ENCODE measurements at regions not wholly inside any gene's neighbourhood (a gene's known extent, or its start where the extent isn't known, plus 50 kb on each side); places are given as distances from the start of the nearest gene placed in this dataset.
A peak's percentile ranks its signal among the peaks of the same experiment; 100 is the strongest.

- H3K4me1 Mint-ChIP-seq: peaks cover 25% of the 10 kb centered on the region
- TF ChIP-seq CTCF (IDR thresholded peaks at IDR 0.05): no peak
- no peak for DNase-seq
- Histone ChIP-seq H3K79me2 (ENCODE audit: insufficient read depth, low read length) (no peaks in the 10 kb centered on the region), H3K4me3 (replicated peaks in 1 of 3; ENCODE audit: low read depth in 2 of 3, low read length in 3 of 3) (no peak overlapping the region), H3K4me1 (ENCODE audit: control insufficient read depth in 1 of 2, insufficient read depth in 2 of 2, low read length in 2 of 2) (peaks cover 12 to 21% of the 10 kb centered on the region in 2 donors), H3K4me2 (replicated peaks; ENCODE audit: extremely low read depth, low read length, poor library complexity, severe bottlenecking) (no peak overlapping the region), H3K36me3 (replicated peaks in 1 of 2; ENCODE audit: control insufficient read depth in 1 of 2, insufficient read depth in 2 of 2, low read length in 2 of 2) (no peaks in the 10 kb centered on the region), H4K20me1 (ENCODE audit: insufficient read depth, low read length) (no peaks in the 10 kb centered on the region), H3K9me3 (replicated peaks in 1 of 2; ENCODE audit: control insufficient read depth in 1 of 2, insufficient read depth in 1 of 2, low read length in 2 of 2) (no peaks in the 10 kb centered on the region), H3K27me3 (ENCODE audit: control insufficient read depth in 2 of 2, insufficient read depth in 2 of 2, low read length in 2 of 2) (peaks cover 0 to 2% of the 10 kb centered on the region in 2 donors), H3K9ac (ENCODE audit: insufficient read depth, low read length, poor library complexity, severe bottlenecking) (no peak overlapping the region), H3K27ac (ENCODE audit: low read depth in 1 of 2, low read length in 2 of 2) (no peak overlapping the region), H2AFZ (ENCODE audit: insufficient read depth, low read depth, low read length, poor library complexity, severe bottlenecking) (no peak overlapping the region)
- 100% methylated on average over 1 of the region's 3 CpGs for WGBS (ENCODE audit: insufficient coverage)
- H3K4me3 Mint-ChIP-seq: no peak overlapping the region
- H3K36me3 Mint-ChIP-seq: no peaks in the 10 kb centered on the region
- H3K27me3 Mint-ChIP-seq (ENCODE audit: low read depth in 3 of 3): peaks cover 0 to 1% (median 0%) of the 10 kb centered on the region in 3 donors
- no peaks in the 10 kb centered on the region for H3K9me3 Mint-ChIP-seq
- intact Hi-C loops (cut with micrococcal nuclease): no loop called here
- H3K27ac Mint-ChIP-seq: no peak overlapping the region
Observed at GRCh38 chr6:53737746-53738145, 57.1 kb upstream of the LRRC1 start.

GRCh38 chr6:53735896-53736295 is 58.9 kb upstream of the LRRC1 start:
- Mint-ChIP-seq H3K27me3 (ENCODE audit: low read depth in 3 of 3) (peaks cover 0 to 1% (median 0%) of the 10 kb centered on the region in 3 donors), H3K4me1 (peaks cover 19% of the 10 kb centered on the region), H3K27ac (no peak overlapping the region), H3K9me3 (no peaks in the 10 kb centered on the region), H3K36me3 (no peaks in the 10 kb centered on the region), H3K4me3 (no peak overlapping the region)
- H3K79me2 ChIP-seq (ENCODE audit: insufficient read depth, low read length): no peaks in the 10 kb centered on the region
- H3K9me3 ChIP-seq (replicated peaks in 1 of 2; ENCODE audit: control insufficient read depth in 1 of 2, insufficient read depth in 1 of 2, low read length in 2 of 2): no peaks in the 10 kb centered on the region
- TF ChIP-seq CTCF (IDR thresholded peaks at IDR 0.05): no peak
- intact Hi-C loops (cut with micrococcal nuclease): no loop called here
- H3K9ac ChIP-seq (ENCODE audit: insufficient read depth, low read length, poor library complexity, severe bottlenecking): no peak overlapping the region
- no peaks in the 10 kb centered on the region for H3K36me3 ChIP-seq (replicated peaks in 1 of 2; ENCODE audit: control insufficient read depth in 1 of 2, insufficient read depth in 2 of 2, low read length in 2 of 2)
- peaks cover 2 to 13% of the 10 kb centered on the region in 2 donors for H3K4me1 ChIP-seq (ENCODE audit: control insufficient read depth in 1 of 2, insufficient read depth in 2 of 2, low read length in 2 of 2)
- H2AFZ ChIP-seq (ENCODE audit: insufficient read depth, low read depth, low read length, poor library complexity, severe bottlenecking): peak overlapping the region; percentile 9
- DNase-seq: no peak
- WGBS (ENCODE audit: insufficient coverage): 2% methylated on average over 4 of the region's 4 CpGs
- no peak overlapping the region for H3K4me3 ChIP-seq (replicated peaks in 1 of 3; ENCODE audit: low read depth in 2 of 3, low read length in 3 of 3)
- no peaks in the 10 kb centered on the region for H4K20me1 ChIP-seq (ENCODE audit: insufficient read depth, low read length)
- H3K4me2 ChIP-seq (replicated peaks; ENCODE audit: extremely low read depth, low read length, poor library complexity, severe bottlenecking): no peak overlapping the region
- no peak overlapping the region for H3K27ac ChIP-seq (ENCODE audit: low read depth in 1 of 2, low read length in 2 of 2)
- H3K27me3 ChIP-seq (ENCODE audit: control insufficient read depth in 2 of 2, insufficient read depth in 2 of 2, low read length in 2 of 2): peaks cover 0 to 2% of the 10 kb centered on the region in 2 donors
